KMS-11 (cell line): ENCODE measurements at regions not wholly inside any gene's neighbourhood (a gene's known extent, or its start where the extent isn't known, plus 50 kb on each side); places are given as distances from the start of the nearest gene placed in this dataset.

Experiments used
- H2AFZ ChIP-seq: fragments of 200-600 bp; sonication (generic); 2 replicates; pipeline ENCODE4 v1.6.1; 2016; ENCODE audit warnings: antibody characterized with exemption, mixed run types, low read depth
- H3K27ac ChIP-seq: fragments of 200-600 bp; sonication (generic); 2 replicates; pipeline ENCODE4 v1.6.1; 2016; ENCODE audit warnings: mild to moderate bottlenecking, mixed run types
- H3K27me3 ChIP-seq: fragments of 200-600 bp; sonication (generic); 2 replicates; pipeline ENCODE4 v1.6.1; 2017; ENCODE audit warnings: mild to moderate bottlenecking, low read depth, mixed run types, moderate library complexity; ENCODE audit not compliant: insufficient read depth
- H3K36me3 ChIP-seq: fragments of 200-600 bp; sonication (generic); 2 replicates; pipeline ENCODE4 v1.6.1; 2017; ENCODE audit warnings: mild to moderate bottlenecking, mixed run types; ENCODE audit not compliant: insufficient read depth
- H3K4me1 ChIP-seq: fragments of 200-600 bp; sonication (generic); 2 replicates; pipeline ENCODE4 v1.6.1; 2016; ENCODE audit warnings: mild to moderate bottlenecking, low read depth, mixed run types; ENCODE audit not compliant: poor library complexity, severe bottlenecking
- H3K4me2 ChIP-seq: fragments of 200-600 bp; sonication (generic); 2 replicates; pipeline ENCODE4 v1.7.0; 2016; ENCODE audit warnings: mild to moderate bottlenecking, mixed run types
- H3K4me3 ChIP-seq: fragments of 200-600 bp; sonication (generic); IDR thresholded peaks from 2 replicates; pipeline ENCODE4 v1.6.1; 2017; ENCODE audit warnings: low read depth, low read length, mixed read lengths; ENCODE audit not compliant: insufficient read depth
- H3K79me2 ChIP-seq: fragments of 200-600 bp; sonication (generic); 2 replicates; pipeline ENCODE4 v1.6.1; 2016; ENCODE audit warnings: low read depth, mixed run types; ENCODE audit not compliant: insufficient read depth
- H3K9ac ChIP-seq: fragments of 200-600 bp; sonication (generic); 2 replicates; pipeline ENCODE4 v1.6.1; 2016; ENCODE audit warnings: mild to moderate bottlenecking, mixed run types
- H4K20me1 ChIP-seq: fragments of 200-600 bp; sonication (generic); 2 replicates; pipeline ENCODE4 v1.6.1; 2016; ENCODE audit warnings: mild to moderate bottlenecking, mixed run types; ENCODE audit not compliant: insufficient read depth
- CTCF ChIP-seq: fragments of 200-600 bp; sonication (generic); conservative IDR thresholded peaks from 2 replicates; pipeline ENCODE4 v1.6.1; 2017; ENCODE audit warnings: low read depth, mild to moderate bottlenecking, antibody characterized with exemption, low read length, moderate library complexity, mixed read lengths

DNA sequence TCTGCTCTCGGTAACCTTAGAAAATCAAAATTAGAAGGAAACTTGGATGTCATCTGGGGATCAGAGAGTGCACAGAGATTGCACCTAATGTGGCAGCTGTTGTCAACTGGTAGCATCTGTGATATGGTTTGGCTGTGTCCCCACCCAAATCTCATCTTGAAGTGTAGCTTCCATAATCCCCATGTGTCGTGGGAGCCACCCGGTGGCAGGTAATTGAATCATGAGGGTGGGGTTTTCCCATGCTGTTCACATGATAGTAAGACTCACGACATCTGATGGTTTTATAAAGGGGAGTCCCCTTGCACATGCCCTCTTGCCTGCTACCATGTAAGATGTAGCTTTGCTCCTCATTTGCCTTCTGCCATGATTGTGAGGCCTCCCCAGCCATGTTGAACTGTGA lies 127.7 kb upstream of the SRRM4 start:
- H3K4me3 ChIP-seq: no peak overlapping the region
- H3K4me1 ChIP-seq: no peaks in the 10 kb centered on the region
- H3K9ac ChIP-seq: no peak overlapping the region
- no peaks in the 10 kb centered on the region for H3K79me2 ChIP-seq
- H3K4me2 ChIP-seq: no peak overlapping the region
- H3K27ac ChIP-seq: no peak overlapping the region
- H3K36me3 ChIP-seq: no peaks in the 10 kb centered on the region
- H3K27me3 ChIP-seq: no peaks in the 10 kb centered on the region
- no peak; the same call in 1 of the 2 replicates for TF ChIP-seq CTCF
- H4K20me1 ChIP-seq: no peaks in the 10 kb centered on the region
- H2AFZ ChIP-seq: no peak overlapping the region

- H2AFZ ChIP-seq: no peak overlapping the region
Measured at GRCh38 chr12:118855858-118856257, 125.5 kb upstream of the SRRM4 start.

DNA sequence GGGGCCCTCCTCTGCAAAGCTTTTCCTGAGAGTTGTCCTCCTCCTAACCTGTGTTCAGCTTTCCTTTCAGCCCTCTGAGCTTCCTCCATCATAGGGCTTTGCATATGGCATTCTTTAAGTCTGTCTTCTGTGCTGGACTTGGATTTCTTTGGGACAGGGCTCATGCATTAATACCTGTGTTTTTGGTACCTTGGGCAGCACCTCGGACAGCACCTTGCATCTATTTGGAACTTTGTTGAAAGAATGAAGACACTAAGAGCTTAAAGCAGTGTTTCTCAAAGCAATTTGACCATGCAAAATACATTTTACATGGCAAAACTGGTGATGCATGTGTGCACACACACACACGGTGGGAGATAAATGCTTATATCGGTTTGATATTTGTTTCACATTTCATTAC lies 115.0 kb upstream of the SRRM4 start:
- H3K27me3 ChIP-seq: no peaks in the 10 kb centered on the region
- TF ChIP-seq CTCF: no peak
- no peak overlapping the region for H3K9ac ChIP-seq
- H2AFZ ChIP-seq: no peak overlapping the region
- H3K4me2 ChIP-seq: no peak overlapping the region
- no peaks in the 10 kb centered on the region for H3K36me3 ChIP-seq
- no peaks in the 10 kb centered on the region for H3K4me1 ChIP-seq
- H4K20me1 ChIP-seq: no peaks in the 10 kb centered on the region
- H3K4me3 ChIP-seq: no peak overlapping the region
- no peak overlapping the region for H3K27ac ChIP-seq
- H3K79me2 ChIP-seq: no peaks in the 10 kb centered on the region

More at GRCh38 chr12:118855858-118856257, 125.5 kb upstream of the SRRM4 start:
- Histone ChIP-seq H4K20me1 (no peaks in the 10 kb centered on the region), H3K27me3 (no peaks in the 10 kb centered on the region), H3K4me1 (no peaks in the 10 kb centered on the region), H3K36me3 (no peaks in the 10 kb centered on the region), H3K9ac (no peak overlapping the region), H3K4me3 (no peak overlapping the region), H3K79me2 (no peaks in the 10 kb centered on the region), H3K4me2 (no peak overlapping the region), H3K27ac (no peak overlapping the region)
- no peak for TF ChIP-seq CTCF

GRCh38 chr12:118870551-118870950 lies 110.8 kb upstream of the SRRM4 start:
- Histone ChIP-seq H3K36me3 (no peaks in the 10 kb centered on the region), H3K27me3 (no peaks in the 10 kb centered on the region), H3K4me1 (no peaks in the 10 kb centered on the region), H4K20me1 (no peaks in the 10 kb centered on the region), H3K4me3 (no peak overlapping the region), H3K79me2 (no peaks in the 10 kb centered on the region), H2AFZ (no peak overlapping the region), H3K27ac (no peak overlapping the region), H3K4me2 (no peak overlapping the region), H3K9ac (no peak overlapping the region)
- no peak for TF ChIP-seq CTCF
